NCI-H128 (cell line): ENCODE measurements at regions not wholly inside any gene's neighbourhood (a gene's known extent, or its start where the extent isn't known, plus 50 kb on each side); places are given as distances from the start of the nearest gene placed in this dataset.

Experiments used
- DNase-seq: peaks from one replicate; lab custom pipeline; 2025; ENCODE audit not compliant: unreplicated experiment; lab: John Stamatoyannopoulos, UW

- DNase-seq = no peak
Observed at GRCh38 chr15:47383801-47384200, 333.5 kb upstream of the SEMA6D start.

- DNase-seq = no peak
Observed at GRCh38 chr15:47384341-47384740, 333.0 kb upstream of the SEMA6D start.

- DNase-seq = no peak
Observed at GRCh38 chr15:47384776-47385175, 332.5 kb upstream of the SEMA6D start.

GRCh38 chr15:47386459-47386858, 330.8 kb upstream of the SEMA6D start:
- no peak for DNase-seq

GRCh38 chr15:47388299-47388698, 329.0 kb upstream of the SEMA6D start:
- no peak for DNase-seq

- DNase-seq = no peak
Observed at GRCh38 chr15:47390208-47390765, 327.0 kb upstream of the SEMA6D start.

GRCh38 chr15:47394286-47394809, 323.0 kb upstream of the SEMA6D start:
- DNase-seq = no peak

- no peak for DNase-seq
Observed at GRCh38 chr15:47395076-47395475, 322.2 kb upstream of the SEMA6D start.

GRCh38 chr15:47397655-47398054, 319.6 kb upstream of the SEMA6D start:
- DNase-seq = no peak

GRCh38 chr15:47398132-47398531, 319.2 kb upstream of the SEMA6D start:
- no peak for DNase-seq

GRCh38 chr15:47398594-47398993, 318.7 kb upstream of the SEMA6D start:
- no peak for DNase-seq

- no peak for DNase-seq
Observed at GRCh38 chr15:47399100-47399499, 318.2 kb upstream of the SEMA6D start.

GRCh38 chr15:47400603-47401002, 316.7 kb upstream of the SEMA6D start:
- DNase-seq = no peak

GRCh38 chr15:47401427-47401826, 315.9 kb upstream of the SEMA6D start:
- DNase-seq = no peak

- no peak for DNase-seq
Observed at GRCh38 chr15:47402829-47403228, 314.5 kb upstream of the SEMA6D start.

GRCh38 chr15:47404877-47405276, 312.4 kb upstream of the SEMA6D start:
- no peak for DNase-seq

- DNase-seq = no peak
Observed at GRCh38 chr15:47405365-47406162, 311.7 kb upstream of the SEMA6D start.

- no peak for DNase-seq
Observed at GRCh38 chr15:47407692-47408091, 309.6 kb upstream of the SEMA6D start.

- DNase-seq = no peak
Observed at GRCh38 chr15:47409038-47409437, 308.3 kb upstream of the SEMA6D start.

- DNase-seq = no peak
Observed at GRCh38 chr15:47409600-47409999, 307.7 kb upstream of the SEMA6D start.

GRCh38 chr15:47410247-47410646, 307.1 kb upstream of the SEMA6D start:
- DNase-seq = no peak

GRCh38 chr15:47411733-47412132, 305.6 kb upstream of the SEMA6D start:
- DNase-seq = no peak

GRCh38 chr15:47412136-47412535, 305.2 kb upstream of the SEMA6D start:
- DNase-seq = no peak
